GM23248 (cell line): ENCODE measurements at regions not wholly inside any gene's neighbourhood (a gene's known extent, or its start where the extent isn't known, plus 50 kb on each side); places are given as distances from the start of the nearest gene placed in this dataset.

Source experiments
- EZH2 ChIP-seq: fragments of 200-600 bp; sonication (generic); IDR thresholded peaks from 2 replicates; pipeline ENCODE4 v1.6.1; 2018; ENCODE audit warnings: antibody characterized with exemption, mild to moderate bottlenecking; ENCODE audit not compliant: insufficient read depth, poor library complexity, severe bottlenecking
- EZH2phosphoT487 ChIP-seq: fragments of 200-600 bp; sonication (generic); IDR thresholded peaks from 2 replicates; pipeline ENCODE4 v1.6.1; 2018; ENCODE audit warnings: antibody characterized with exemption, moderate library complexity, mild to moderate bottlenecking, low read depth; ENCODE audit not compliant: insufficient read depth

DNA sequence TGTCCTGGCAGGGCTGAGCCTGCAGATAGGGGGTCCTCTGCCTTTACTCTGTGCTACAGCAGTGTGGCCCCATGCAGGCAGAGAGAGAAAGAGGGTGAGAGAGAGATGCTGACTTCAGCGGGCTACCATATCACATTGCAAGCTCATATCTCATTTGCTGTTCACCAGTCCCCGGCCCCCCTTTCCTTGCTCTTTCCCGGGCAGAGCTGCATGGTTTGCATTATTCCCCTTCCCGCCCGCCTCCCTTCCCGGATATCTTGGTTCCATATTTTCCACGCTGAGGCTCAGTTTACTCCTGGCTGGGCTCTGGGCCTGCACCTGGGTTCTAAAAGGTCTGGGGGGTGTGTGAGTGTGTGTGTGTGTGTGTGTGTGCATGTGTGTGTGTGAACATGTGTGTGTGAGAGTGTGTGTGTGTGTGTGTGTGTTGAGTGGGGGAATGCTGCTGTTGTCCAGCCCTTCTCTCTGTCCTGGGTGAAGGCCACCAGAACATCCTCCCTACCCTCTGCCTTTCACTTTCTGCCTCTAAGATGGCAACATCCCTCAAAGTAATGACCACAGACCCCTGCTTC lies 63.5 kb downstream of the PJA1 start:
- TF ChIP-seq EZH2 (no peak), EZH2phosphoT487 (no peak)
